ENCODE measurements at regions not wholly inside any gene's neighbourhood (a gene's known extent, or its start where the extent isn't known, plus 50 kb on each side); places are given as distances from the start of the nearest gene placed in this dataset.
A peak's percentile ranks its signal among the peaks of the same experiment; 100 is the strongest.

GRCh38 chr2:223537651-223538601 is 64.2 kb downstream of the SCG2 start:
- no peak overlapping the region for H3K4me3 ChIP-seq (ENCODE audit: low read length)
- no peaks in the 10 kb centered on the region for H3K79me2 ChIP-seq (ENCODE audit: low read length)
- TF ChIP-seq EZH2phosphoT487 (IDR thresholded peaks at IDR 0.05; ENCODE audit: low read depth) (no peak), CTCF (IDR thresholded peaks at IDR 0.05; ENCODE audit: low read depth, low read length) (no peak)
- peaks cover 12% of the 10 kb centered on the region for H3K4me1 ChIP-seq (ENCODE audit: low read length)
- peak overlapping the region; percentile 44 for H3K4me2 ChIP-seq (ENCODE audit: low read length)
- no peak overlapping the region for H2AFZ ChIP-seq (ENCODE audit: low read depth, low read length)
- no peak overlapping the region for H3K9ac ChIP-seq (ENCODE audit: low read length)
- no peaks in the 10 kb centered on the region for H3K36me3 ChIP-seq (replicated peaks; ENCODE audit: low read depth, low read length)
- H3K27ac ChIP-seq (ENCODE audit: low read length), result no peak overlapping the region
- H3K27me3 ChIP-seq (ENCODE audit: low read depth, low read length), result no peaks in the 10 kb centered on the region
- no peaks in the 10 kb centered on the region for H4K20me1 ChIP-seq (ENCODE audit: insufficient read depth, low read length)
- H3K9me3 ChIP-seq (ENCODE audit: insufficient read depth, low read length), result no peaks in the 10 kb centered on the region

DNA sequence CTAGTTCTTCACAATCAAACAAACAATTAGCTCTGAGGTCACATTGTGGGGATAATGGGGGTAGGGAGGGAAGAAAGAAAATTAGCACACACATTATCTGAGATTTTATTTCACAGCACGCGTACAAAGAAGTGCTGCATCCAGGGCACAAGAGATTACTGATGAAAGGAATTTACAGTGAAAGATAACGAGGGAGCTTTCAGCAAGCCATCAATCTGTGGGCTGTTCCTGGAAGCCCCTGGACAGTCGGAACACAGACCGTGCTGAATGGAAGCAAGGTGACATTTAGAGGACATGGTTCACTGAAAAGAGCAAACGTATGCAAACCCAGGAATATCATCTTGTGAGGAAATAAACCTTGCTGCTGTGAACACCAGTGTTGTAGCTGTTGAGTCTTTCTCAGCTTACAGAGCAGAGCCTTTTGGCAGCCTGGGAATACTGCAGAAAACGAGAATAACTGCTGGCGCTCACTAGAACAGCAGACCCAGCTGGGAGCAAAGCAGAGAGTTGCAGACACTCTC is 63.2 kb downstream of the SCG2 start:
- H3K4me1 ChIP-seq (ENCODE audit: low read length), result peaks cover 12% of the 10 kb centered on the region
- H3K9me3 ChIP-seq (ENCODE audit: insufficient read depth, low read length), result no peaks in the 10 kb centered on the region
- no peaks in the 10 kb centered on the region for H3K79me2 ChIP-seq (ENCODE audit: low read length)
- H3K9ac ChIP-seq (ENCODE audit: low read length), result no peak overlapping the region
- TF ChIP-seq CTCF (IDR thresholded peaks at IDR 0.05; ENCODE audit: low read depth, low read length) (no peak), EZH2phosphoT487 (IDR thresholded peaks at IDR 0.05; ENCODE audit: low read depth) (no peak)
- no peak overlapping the region for H3K4me2 ChIP-seq (ENCODE audit: low read length)
- H3K27me3 ChIP-seq (ENCODE audit: low read depth, low read length), result no peaks in the 10 kb centered on the region
- no peaks in the 10 kb centered on the region for H4K20me1 ChIP-seq (ENCODE audit: insufficient read depth, low read length)
- no peaks in the 10 kb centered on the region for H3K36me3 ChIP-seq (replicated peaks; ENCODE audit: low read depth, low read length)
- no peak overlapping the region for H3K4me3 ChIP-seq (ENCODE audit: low read length)
- H3K27ac ChIP-seq (ENCODE audit: low read length), result no peak overlapping the region
- H2AFZ ChIP-seq (ENCODE audit: low read depth, low read length), result no peak overlapping the region

DNA sequence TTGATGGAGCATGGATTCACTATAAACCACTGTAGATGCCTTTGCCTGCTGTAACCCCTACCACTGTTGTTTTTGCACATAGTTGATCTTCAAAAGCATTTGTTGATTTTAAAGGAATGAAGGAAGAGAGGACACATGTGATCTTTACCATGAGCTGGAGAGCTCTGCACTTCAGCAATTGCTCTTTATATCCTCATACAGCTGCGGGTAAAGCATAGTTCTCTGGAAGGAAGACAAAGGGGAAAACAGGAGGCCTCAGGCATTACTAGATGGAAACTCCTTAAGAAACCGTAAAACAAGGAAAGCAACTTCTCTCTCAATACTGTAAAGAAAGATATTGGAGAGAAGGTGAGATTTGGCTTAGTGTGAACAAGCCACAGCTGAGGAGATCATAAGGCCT is 60.6 kb downstream of the SCG2 start:
- Histone ChIP-seq H4K20me1 (ENCODE audit: insufficient read depth, low read length) (no peaks in the 10 kb centered on the region), H3K36me3 (replicated peaks; ENCODE audit: low read depth, low read length) (no peaks in the 10 kb centered on the region), H3K4me3 (ENCODE audit: low read length) (no peak overlapping the region), H3K27me3 (ENCODE audit: low read depth, low read length) (no peaks in the 10 kb centered on the region), H3K4me2 (ENCODE audit: low read length) (no peak overlapping the region), H3K79me2 (ENCODE audit: low read length) (no peaks in the 10 kb centered on the region), H3K9ac (ENCODE audit: low read length) (no peak overlapping the region), H3K9me3 (ENCODE audit: insufficient read depth, low read length) (no peaks in the 10 kb centered on the region), H3K27ac (ENCODE audit: low read length) (no peak overlapping the region), H2AFZ (ENCODE audit: low read depth, low read length) (no peak overlapping the region), H3K4me1 (ENCODE audit: low read length) (peaks cover 12% of the 10 kb centered on the region)
- TF ChIP-seq EZH2phosphoT487 (IDR thresholded peaks at IDR 0.05; ENCODE audit: low read depth) (no peak), CTCF (IDR thresholded peaks at IDR 0.05; ENCODE audit: low read depth, low read length) (no peak)

GRCh38 chr2:223542501-223542900 is 59.7 kb downstream of the SCG2 start:
- no peaks in the 10 kb centered on the region for H3K79me2 ChIP-seq (ENCODE audit: low read length)
- H3K9me3 ChIP-seq (ENCODE audit: insufficient read depth, low read length), result no peaks in the 10 kb centered on the region
- no peak overlapping the region for H3K4me2 ChIP-seq (ENCODE audit: low read length)
- no peak overlapping the region for H3K4me3 ChIP-seq (ENCODE audit: low read length)
- no peak overlapping the region for H2AFZ ChIP-seq (ENCODE audit: low read depth, low read length)
- TF ChIP-seq CTCF (IDR thresholded peaks at IDR 0.05; ENCODE audit: low read depth, low read length) (no peak), EZH2phosphoT487 (IDR thresholded peaks at IDR 0.05; ENCODE audit: low read depth) (no peak)
- H3K9ac ChIP-seq (ENCODE audit: low read length), result no peak overlapping the region
- no peaks in the 10 kb centered on the region for H3K36me3 ChIP-seq (replicated peaks; ENCODE audit: low read depth, low read length)
- no peak overlapping the region for H3K27ac ChIP-seq (ENCODE audit: low read length)
- no peaks in the 10 kb centered on the region for H4K20me1 ChIP-seq (ENCODE audit: insufficient read depth, low read length)
- no peaks in the 10 kb centered on the region for H3K27me3 ChIP-seq (ENCODE audit: low read depth, low read length)
- peaks cover 12% of the 10 kb centered on the region for H3K4me1 ChIP-seq (ENCODE audit: low read length)

Measured in OCI-LY3 (cell line).